Gastroesophageal sphincter (tissue), 3 donors: ENCODE measurements at regions not wholly inside any gene's neighbourhood (a gene's known extent, or its start where the extent isn't known, plus 50 kb on each side); places are given as distances from the start of the nearest gene placed in this dataset.

ENCODE experiments used
- POLR2AphosphoS5 ChIP-seq: sonication (generic); formaldehyde crosslinking; IDR thresholded peaks from one replicate; pipeline ENCODE4 v1.6.1; 2017; ENCODE audit warnings: antibody characterized with exemption
- TF ChIP-seq, protein P1 (sequence below), 4 experiments: fragments of 200-600 bp in 2 of 4; fragments of 450-650 bp in 2 of 4; sonication (generic) in 1 of 4; IDR thresholded peaks; one replicate each; pipeline ENCODE4 v1.5.1; 2017 to 2019; ENCODE audit warnings: antibody characterized with exemption in 4 of 4, mild to moderate bottlenecking in 2 of 4, moderate library complexity in 2 of 4

DNA sequence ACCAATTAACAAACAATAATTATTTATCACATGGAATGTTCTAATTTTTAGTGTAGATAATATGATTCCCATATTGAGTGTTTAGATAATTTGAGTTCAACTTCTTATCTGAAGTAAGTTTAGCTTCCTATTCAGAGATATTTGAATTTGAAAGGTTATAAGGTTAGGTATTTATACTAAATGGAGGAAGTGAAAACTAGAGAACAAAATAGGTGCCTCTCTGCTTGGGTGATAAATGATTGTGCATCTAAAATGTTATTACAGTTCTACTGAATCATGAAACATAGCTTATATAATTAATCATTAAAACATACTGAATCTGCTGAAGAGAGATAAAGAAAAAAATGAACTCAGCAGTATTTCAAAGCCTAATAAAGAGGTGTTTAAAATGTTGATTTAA is 1174.3 kb downstream of the XPNPEP1 start:
- no peak for TF ChIP-seq POLR2AphosphoS5
- TF ChIP-seq, protein P1, sequence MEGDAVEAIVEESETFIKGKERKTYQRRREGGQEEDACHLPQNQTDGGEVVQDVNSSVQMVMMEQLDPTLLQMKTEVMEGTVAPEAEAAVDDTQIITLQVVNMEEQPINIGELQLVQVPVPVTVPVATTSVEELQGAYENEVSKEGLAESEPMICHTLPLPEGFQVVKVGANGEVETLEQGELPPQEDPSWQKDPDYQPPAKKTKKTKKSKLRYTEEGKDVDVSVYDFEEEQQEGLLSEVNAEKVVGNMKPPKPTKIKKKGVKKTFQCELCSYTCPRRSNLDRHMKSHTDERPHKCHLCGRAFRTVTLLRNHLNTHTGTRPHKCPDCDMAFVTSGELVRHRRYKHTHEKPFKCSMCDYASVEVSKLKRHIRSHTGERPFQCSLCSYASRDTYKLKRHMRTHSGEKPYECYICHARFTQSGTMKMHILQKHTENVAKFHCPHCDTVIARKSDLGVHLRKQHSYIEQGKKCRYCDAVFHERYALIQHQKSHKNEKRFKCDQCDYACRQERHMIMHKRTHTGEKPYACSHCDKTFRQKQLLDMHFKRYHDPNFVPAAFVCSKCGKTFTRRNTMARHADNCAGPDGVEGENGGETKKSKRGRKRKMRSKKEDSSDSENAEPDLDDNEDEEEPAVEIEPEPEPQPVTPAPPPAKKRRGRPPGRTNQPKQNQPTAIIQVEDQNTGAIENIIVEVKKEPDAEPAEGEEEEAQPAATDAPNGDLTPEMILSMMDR (IDR thresholded peaks at IDR 0.05) = no peak
